HepG2 (cell line): ENCODE measurements at regions not wholly inside any gene's neighbourhood (a gene's known extent, or its start where the extent isn't known, plus 50 kb on each side); places are given as distances from the start of the nearest gene placed in this dataset.

Experiments
- ATAC-seq: fragments of 200-7000 bp; cut with Tn5 transposase; 3 replicates; pipeline ENCODE4 v1.9.1; 2020; ENCODE audit warnings: mild to moderate bottlenecking, moderate library complexity
- BruUV-seq: library from RNA; stranded (reverse); fragments of 400-500 nt; replicated peaks from 2 replicates; lab custom pipeline; 2021; lab: Mats Ljungman, UMichigan
- CTCF ChIA-PET: fragments of 300-600 bp; formaldehyde crosslinking; extraction: SDS; loops from one replicate; lab custom pipeline; 2021; ENCODE audit warnings: low total read pairs, inconsistent platforms, low intra/inter-chr PET ratio; lab: Yijun Ruan, JAX
- POLR2A ChIA-PET: fragments of 350-600 bp; sonication (Branson Sonifier 250); formaldehyde crosslinking; loops from one replicate; lab custom pipeline; 2020; ENCODE audit warnings: antibody characterized with exemption, inconsistent platforms; lab: Yijun Ruan, JAX
- DNase-seq: peaks from one replicate; pipeline ENCODE4 v3.0.0-alpha.2; 2015; ENCODE audit warnings: low spot score
- FAIRE-seq: peaks from 3 replicates; lab custom pipeline; 2011; peaks lifted over from hg19 to GRCh38; lab: Jason Lieb, UNC
- H2AFZ ChIP-seq: one replicate; pipeline ENCODE4 v1.6.1; 2011; ENCODE audit warnings: low read length, inconsistent platforms
- H3K27ac ChIP-seq: fragments of 300-600 bp; 3 replicates; pipeline ENCODE4 v1.8.0; 2011; ENCODE audit warnings: mixed run types, mild to moderate bottlenecking, mixed read lengths, low read length, inconsistent platforms; ENCODE audit not compliant: insufficient read depth; ENCODE audit errors: extremely low read length
- H3K27me3 ChIP-seq, 2 experiments: fragments of 200-600 bp in 1 of 2; 2 replicates in 1 of 2; 3 replicates in 1 of 2; pipeline versions ENCODE4 v1.6.0 to v1.8.0; 2011; ENCODE audit warnings: low read length in 2 of 2, mild to moderate bottlenecking in 2 of 2, moderate library complexity in 2 of 2, inconsistent platforms in 1 of 2; ENCODE audit not compliant: insufficient read depth in 2 of 2, control insufficient read depth in 1 of 2
- H3K36me3 ChIP-seq, 2 experiments: fragments of 200-600 bp in 1 of 2; replicated peaks in 1 of 2; 2 replicates in 1 of 2; 3 replicates in 1 of 2; pipeline versions ENCODE4 v1.5.1 to v1.8.0; 2011; ENCODE audit warnings: low read length in 2 of 2, inconsistent platforms in 1 of 2; ENCODE audit not compliant: insufficient read depth in 2 of 2, control insufficient read depth in 1 of 2
- H3K4me1 ChIP-seq: 2 replicates; pipeline ENCODE4 v1.5.1; 2012; ENCODE audit warnings: low read length, inconsistent platforms; ENCODE audit not compliant: insufficient read depth
- H3K4me2 ChIP-seq: 2 replicates; pipeline ENCODE4 v1.6.0; 2011; ENCODE audit warnings: low read depth, low read length, inconsistent platforms
- H3K4me3 ChIP-seq, 3 experiments: fragments of 200-600 bp in 1 of 3; sonication (generic), shearing (Covaris generic) in 1 of 3; replicated peaks in 1 of 3; 2 replicates each; pipeline ENCODE4 v1.5.1; 2011 to 2016; ENCODE audit warnings: low read length in 3 of 3, inconsistent platforms in 2 of 3, low read depth in 2 of 3, mild to moderate bottlenecking in 2 of 3, control low read depth in 1 of 3, mixed read lengths in 1 of 3; ENCODE audit not compliant: insufficient read depth in 1 of 3
- H3K79me2 ChIP-seq: one replicate; pipeline ENCODE4 v1.6.1; 2011; ENCODE audit warnings: low read length, inconsistent platforms; ENCODE audit not compliant: insufficient read depth
- H3K9ac ChIP-seq: 2 replicates; pipeline ENCODE4 v1.6.0; 2011; ENCODE audit warnings: mild to moderate bottlenecking, low read depth, low read length, inconsistent platforms; ENCODE audit not compliant: insufficient read depth
- H3K9me3 ChIP-seq: 2 replicates; pipeline ENCODE4 v1.5.1; 2012; ENCODE audit warnings: mild to moderate bottlenecking, low read length
- H4K20me1 ChIP-seq: 2 replicates; pipeline ENCODE4 v1.6.0; 2011; ENCODE audit warnings: inconsistent platforms, mild to moderate bottlenecking, low read length, moderate library complexity; ENCODE audit not compliant: insufficient read depth
- BORCS8-MEF2B ChIP-seq: sonication (generic); formaldehyde crosslinking; IDR thresholded peaks from 2 replicates; pipeline ENCODE4 v1.8.0; 2022; ENCODE audit warnings: mild to moderate bottlenecking, missing genetic modification reagents
- GATAD2A ChIP-seq: IDR thresholded peaks from 2 replicates; pipeline ENCODE4 v1.6.1; 2016
- JUN ChIP-seq: sonication (generic); formaldehyde crosslinking; IDR thresholded peaks from 2 replicates; pipeline ENCODE4 v1.4.0; 2020; ENCODE audit warnings: mild to moderate bottlenecking, missing genetic modification reagents
- KAT8 ChIP-seq: IDR thresholded peaks from 2 replicates; pipeline ENCODE4 v1.6.1; 2016; ENCODE audit warnings: missing genetic modification reagents, missing compliant biosample characterization
- KLF13 ChIP-seq: sonication (generic); formaldehyde crosslinking; IDR thresholded peaks from 2 replicates; pipeline ENCODE4 v1.4.0; 2020; ENCODE audit warnings: mild to moderate bottlenecking, missing genetic modification reagents
- MZF1 ChIP-seq: sonication (generic); formaldehyde crosslinking; IDR thresholded peaks from 2 replicates; pipeline ENCODE4 v1.8.1; 2023; ENCODE audit warnings: mild to moderate bottlenecking, missing genetic modification reagents, borderline replicate concordance
- RFXANK ChIP-seq: IDR thresholded peaks from 2 replicates; pipeline ENCODE4 v1.6.1; 2016
- SMC3 ChIP-seq: IDR thresholded peaks from 2 replicates; pipeline ENCODE4 v1.6.1; 2011; ENCODE audit warnings: low read length, improper control_type of control experiment
- ZMYM3 ChIP-seq: sonication (generic); formaldehyde crosslinking; IDR thresholded peaks from 2 replicates; pipeline ENCODE4 v1.5.1; 2020; ENCODE audit warnings: mild to moderate bottlenecking, missing genetic modification reagents
- WGBS: methylation state at CpG from one replicate; pipeline ENCODE4 v1.1.6; 2017; ENCODE audit warnings: low lambda C conversion rate; 5-methylcytosine and 5-hydroxymethylcytosine counted together
- in situ Hi-C: cut with HindIII; loops from 2 replicates; pipeline ENCODE4 v1.10.0; 2017; ENCODE audit warnings: low pct_unique_long_range_greater_than_20kb; ENCODE audit not compliant: extremely low pct_ligation_motif_present
- intact Hi-C: fragments of 100-400 bp; cut with micrococcal nuclease; formaldehyde crosslinking; loops from one replicate; pipeline ENCODE4 v1.10.0; 2022; ENCODE audit not compliant: unreplicated experiment
- TF ChIP-seq, protein P1 (sequence below): sonication (generic); formaldehyde crosslinking; IDR thresholded peaks from 2 replicates; pipeline ENCODE4 v1.4.0; 2020; ENCODE audit warnings: mild to moderate bottlenecking, missing genetic modification reagents
- TF ChIP-seq, protein P2 (sequence below): IDR thresholded peaks from 2 replicates; pipeline ENCODE4 v1.6.1; 2018; ENCODE audit warnings: missing genetic modification reagents
- TF ChIP-seq, protein P3 (sequence below): sonication (generic); formaldehyde crosslinking; IDR thresholded peaks from 2 replicates; pipeline ENCODE4 v1.5.0; 2020; ENCODE audit warnings: mild to moderate bottlenecking, missing genetic modification reagents, borderline replicate concordance
- TF ChIP-seq, protein P4 (sequence below): sonication (generic); formaldehyde crosslinking; IDR thresholded peaks from 2 replicates; pipeline ENCODE4 v1.5.0; 2020; ENCODE audit warnings: mild to moderate bottlenecking, missing genetic modification reagents

DNA sequence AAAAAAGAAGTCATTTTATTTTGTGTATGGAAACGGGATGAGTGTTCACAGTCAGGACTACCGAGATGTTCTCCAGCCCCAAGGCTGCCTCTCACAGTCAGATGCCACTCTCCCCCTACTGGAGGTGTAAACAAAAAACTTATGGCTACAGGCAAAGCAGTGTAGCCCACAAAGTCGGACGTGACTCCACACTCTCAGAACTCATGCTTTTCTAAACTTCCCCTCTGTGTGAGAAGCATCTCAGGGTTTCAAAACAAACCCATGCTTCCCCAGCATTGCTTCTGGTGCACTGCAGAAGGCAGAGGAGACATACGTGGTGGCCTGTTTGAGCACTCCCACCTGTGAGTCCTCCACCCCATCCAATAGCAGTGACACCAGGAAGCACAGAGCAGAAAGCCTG is 580.3 kb downstream of the BNC2 start:
- 4% methylated on average over 2 of the region's 5 CpGs for WGBS
- no peaks in the 10 kb centered on the region for H3K79me2 ChIP-seq
- no peak overlapping the region for H3K27ac ChIP-seq
- in situ Hi-C loops, result no loop called here
- no peaks in the 10 kb centered on the region for H3K4me1 ChIP-seq
- H3K9ac ChIP-seq, result no peak overlapping the region
- no peaks in the 10 kb centered on the region; the same call in none of the 2 replicates for H3K9me3 ChIP-seq
- ChIA-PET CTCF (no interaction called here), POLR2A (no interaction called here)
- no peak overlapping the region for H3K4me2 ChIP-seq
- FAIRE-seq (no peak), ATAC-seq (no peak), DNase-seq (no peak)
- H4K20me1 ChIP-seq, result no peaks in the 10 kb centered on the region
- H2AFZ ChIP-seq, result no peak overlapping the region
- no peaks in the 10 kb centered on the region for H3K27me3 ChIP-seq
- intact Hi-C loops, result no loop called here
- H3K36me3 ChIP-seq, result no peaks in the 10 kb centered on the region
- TF ChIP-seq KLF13 (CRISPR knock-in tag) (no peak), SMC3 (no peak), BORCS8-MEF2B (CRISPR knock-in tag) (no peak), KAT8 (CRISPR knock-in tag) (no peak), MZF1 (CRISPR knock-in tag) (no peak), ZMYM3 (CRISPR knock-in tag) (no peak), RFXANK (CRISPR knock-in tag) (no peak), JUN (CRISPR knock-in tag) (no peak), GATAD2A (no peak)
- TF ChIP-seq, protein P1, sequence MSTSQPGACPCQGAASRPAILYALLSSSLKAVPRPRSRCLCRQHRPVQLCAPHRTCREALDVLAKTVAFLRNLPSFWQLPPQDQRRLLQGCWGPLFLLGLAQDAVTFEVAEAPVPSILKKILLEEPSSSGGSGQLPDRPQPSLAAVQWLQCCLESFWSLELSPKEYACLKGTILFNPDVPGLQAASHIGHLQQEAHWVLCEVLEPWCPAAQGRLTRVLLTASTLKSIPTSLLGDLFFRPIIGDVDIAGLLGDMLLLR (CRISPR knock-in tag), result no peak
- TF ChIP-seq, protein P2, sequence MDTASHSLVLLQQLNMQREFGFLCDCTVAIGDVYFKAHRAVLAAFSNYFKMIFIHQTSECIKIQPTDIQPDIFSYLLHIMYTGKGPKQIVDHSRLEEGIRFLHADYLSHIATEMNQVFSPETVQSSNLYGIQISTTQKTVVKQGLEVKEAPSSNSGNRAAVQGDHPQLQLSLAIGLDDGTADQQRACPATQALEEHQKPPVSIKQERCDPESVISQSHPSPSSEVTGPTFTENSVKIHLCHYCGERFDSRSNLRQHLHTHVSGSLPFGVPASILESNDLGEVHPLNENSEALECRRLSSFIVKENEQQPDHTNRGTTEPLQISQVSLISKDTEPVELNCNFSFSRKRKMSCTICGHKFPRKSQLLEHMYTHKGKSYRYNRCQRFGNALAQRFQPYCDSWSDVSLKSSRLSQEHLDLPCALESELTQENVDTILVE (CRISPR knock-in tag), result no peak
- TF ChIP-seq, protein P3, sequence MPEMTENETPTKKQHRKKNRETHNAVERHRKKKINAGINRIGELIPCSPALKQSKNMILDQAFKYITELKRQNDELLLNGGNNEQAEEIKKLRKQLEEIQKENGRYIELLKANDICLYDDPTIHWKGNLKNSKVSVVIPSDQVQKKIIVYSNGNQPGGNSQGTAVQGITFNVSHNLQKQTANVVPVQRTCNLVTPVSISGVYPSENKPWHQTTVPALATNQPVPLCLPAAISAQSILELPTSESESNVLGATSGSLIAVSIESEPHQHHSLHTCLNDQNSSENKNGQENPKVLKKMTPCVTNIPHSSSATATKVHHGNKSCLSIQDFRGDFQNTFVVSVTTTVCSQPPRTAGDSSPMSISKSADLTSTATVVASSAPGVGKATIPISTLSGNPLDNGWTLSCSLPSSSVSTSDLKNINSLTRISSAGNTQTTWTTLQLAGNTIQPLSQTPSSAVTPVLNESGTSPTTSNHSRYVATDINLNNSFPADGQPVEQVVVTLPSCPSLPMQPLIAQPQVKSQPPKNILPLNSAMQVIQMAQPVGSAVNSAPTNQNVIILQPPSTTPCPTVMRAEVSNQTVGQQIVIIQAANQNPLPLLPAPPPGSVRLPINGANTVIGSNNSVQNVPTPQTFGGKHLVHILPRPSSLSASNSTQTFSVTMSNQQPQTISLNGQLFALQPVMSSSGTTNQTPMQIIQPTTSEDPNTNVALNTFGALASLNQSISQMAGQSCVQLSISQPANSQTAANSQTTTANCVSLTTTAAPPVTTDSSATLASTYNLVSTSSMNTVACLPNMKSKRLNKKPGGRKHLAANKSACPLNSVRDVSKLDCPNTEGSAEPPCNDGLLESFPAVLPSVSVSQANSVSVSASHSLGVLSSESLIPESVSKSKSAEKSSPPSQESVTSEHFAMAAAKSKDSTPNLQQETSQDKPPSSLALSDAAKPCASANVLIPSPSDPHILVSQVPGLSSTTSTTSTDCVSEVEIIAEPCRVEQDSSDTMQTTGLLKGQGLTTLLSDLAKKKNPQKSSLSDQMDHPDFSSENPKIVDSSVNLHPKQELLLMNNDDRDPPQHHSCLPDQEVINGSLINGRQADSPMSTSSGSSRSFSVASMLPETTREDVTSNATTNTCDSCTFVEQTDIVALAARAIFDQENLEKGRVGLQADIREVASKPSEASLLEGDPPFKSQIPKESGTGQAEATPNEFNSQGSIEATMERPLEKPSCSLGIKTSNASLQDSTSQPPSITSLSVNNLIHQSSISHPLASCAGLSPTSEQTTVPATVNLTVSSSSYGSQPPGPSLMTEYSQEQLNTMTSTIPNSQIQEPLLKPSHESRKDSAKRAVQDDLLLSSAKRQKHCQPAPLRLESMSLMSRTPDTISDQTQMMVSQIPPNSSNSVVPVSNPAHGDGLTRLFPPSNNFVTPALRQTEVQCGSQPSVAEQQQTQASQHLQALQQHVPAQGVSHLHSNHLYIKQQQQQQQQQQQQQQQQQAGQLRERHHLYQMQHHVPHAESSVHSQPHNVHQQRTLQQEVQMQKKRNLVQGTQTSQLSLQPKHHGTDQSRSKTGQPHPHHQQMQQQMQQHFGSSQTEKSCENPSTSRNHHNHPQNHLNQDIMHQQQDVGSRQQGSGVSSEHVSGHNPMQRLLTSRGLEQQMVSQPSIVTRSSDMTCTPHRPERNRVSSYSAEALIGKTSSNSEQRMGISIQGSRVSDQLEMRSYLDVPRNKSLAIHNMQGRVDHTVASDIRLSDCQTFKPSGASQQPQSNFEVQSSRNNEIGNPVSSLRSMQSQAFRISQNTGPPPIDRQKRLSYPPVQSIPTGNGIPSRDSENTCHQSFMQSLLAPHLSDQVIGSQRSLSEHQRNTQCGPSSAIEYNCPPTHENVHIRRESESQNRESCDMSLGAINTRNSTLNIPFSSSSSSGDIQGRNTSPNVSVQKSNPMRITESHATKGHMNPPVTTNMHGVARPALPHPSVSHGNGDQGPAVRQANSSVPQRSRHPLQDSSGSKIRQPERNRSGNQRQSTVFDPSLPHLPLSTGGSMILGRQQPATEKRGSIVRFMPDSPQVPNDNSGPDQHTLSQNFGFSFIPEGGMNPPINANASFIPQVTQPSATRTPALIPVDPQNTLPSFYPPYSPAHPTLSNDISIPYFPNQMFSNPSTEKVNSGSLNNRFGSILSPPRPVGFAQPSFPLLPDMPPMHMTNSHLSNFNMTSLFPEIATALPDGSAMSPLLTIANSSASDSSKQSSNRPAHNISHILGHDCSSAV (CRISPR knock-in tag), result no peak
- TF ChIP-seq, protein P4, sequence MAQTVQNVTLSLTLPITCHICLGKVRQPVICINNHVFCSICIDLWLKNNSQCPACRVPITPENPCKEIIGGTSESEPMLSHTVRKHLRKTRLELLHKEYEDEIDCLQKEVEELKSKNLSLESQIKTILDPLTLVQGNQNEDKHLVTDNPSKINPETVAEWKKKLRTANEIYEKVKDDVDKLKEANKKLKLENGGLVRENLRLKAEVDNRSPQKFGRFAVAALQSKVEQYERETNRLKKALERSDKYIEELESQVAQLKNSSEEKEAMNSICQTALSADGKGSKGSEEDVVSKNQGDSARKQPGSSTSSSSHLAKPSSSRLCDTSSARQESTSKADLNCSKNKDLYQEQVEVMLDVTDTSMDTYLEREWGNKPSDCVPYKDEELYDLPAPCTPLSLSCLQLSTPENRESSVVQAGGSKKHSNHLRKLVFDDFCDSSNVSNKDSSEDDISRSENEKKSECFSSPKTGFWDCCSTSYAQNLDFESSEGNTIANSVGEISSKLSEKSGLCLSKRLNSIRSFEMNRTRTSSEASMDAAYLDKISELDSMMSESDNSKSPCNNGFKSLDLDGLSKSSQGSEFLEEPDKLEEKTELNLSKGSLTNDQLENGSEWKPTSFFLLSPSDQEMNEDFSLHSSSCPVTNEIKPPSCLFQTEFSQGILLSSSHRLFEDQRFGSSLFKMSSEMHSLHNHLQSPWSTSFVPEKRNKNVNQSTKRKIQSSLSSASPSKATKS (CRISPR knock-in tag), result no peak
- H3K4me3 ChIP-seq, result no peak overlapping the region
- no TSS peak for BruUV-seq
